Vagina (tissue), 2 donors: ENCODE measurements at regions not wholly inside any gene's neighbourhood (a gene's known extent, or its start where the extent isn't known, plus 50 kb on each side); places are given as distances from the start of the nearest gene placed in this dataset.

Source experiments
- DNase-seq, 2 donors: peaks; one replicate each; pipeline ENCODE4 v3.0.0-alpha.2; 2017; ENCODE audit errors: extremely low spot score in 2 of 2
- H3K27ac ChIP-seq: fragments of 200-600 bp; sonication (generic); one replicate; pipeline ENCODE4 v1.5.1; 2019
- H3K27me3 ChIP-seq: fragments of 200-600 bp; sonication (generic); one replicate; pipeline ENCODE4 v1.5.1; 2019
- H3K36me3 ChIP-seq, 2 donors: fragments of 200-600 bp; sonication (generic); one replicate each; pipeline ENCODE4 v1.5.1; 2017 to 2019
- H3K4me1 ChIP-seq: fragments of 200-600 bp; sonication (generic); one replicate; pipeline ENCODE4 v1.5.1; 2019
- H3K4me3 ChIP-seq, 2 donors: fragments of 200-600 bp; sonication (generic); 1 replicate in 1 of 2; 2 replicates in 1 of 2; pipeline ENCODE4 v1.5.1; 2016 to 2019
- H3K9me3 ChIP-seq: fragments of 200-600 bp; sonication (generic); one replicate; pipeline ENCODE4 v1.5.1; 2019
- CTCF ChIP-seq, 3 experiments: fragments of 450-650 bp in 2 of 3; fragments of 200-600 bp in 1 of 3; sonication (generic) in 1 of 3; IDR thresholded peaks; one replicate each; pipeline ENCODE4 v1.5.1; 2017 to 2019; ENCODE audit warnings: antibody characterized with exemption in 3 of 3, mild to moderate bottlenecking in 2 of 3, moderate library complexity in 2 of 3
- POLR2A ChIP-seq, 2 donors: fragments of 450-650 bp; IDR thresholded peaks; one replicate each; pipeline ENCODE4 v1.6.1; 2017; ENCODE audit warnings: antibody characterized with exemption in 2 of 2, mild to moderate bottlenecking in 2 of 2, moderate library complexity in 2 of 2
- POLR2AphosphoS5 ChIP-seq, 2 donors: sonication (generic); formaldehyde crosslinking; IDR thresholded peaks; one replicate each; pipeline ENCODE4 v1.9.0; 2017; ENCODE audit warnings: antibody characterized with exemption in 2 of 2, mild to moderate bottlenecking in 2 of 2, low read depth in 1 of 2; ENCODE audit not compliant: insufficient read depth in 1 of 2
- intact Hi-C: fragments of 100-400 bp; cut with DNase I; formaldehyde crosslinking; loops from one replicate; pipeline ENCODE4 v1.15.1; 2023

- Histone ChIP-seq H3K4me3 (no peak overlapping the region), H3K4me1 (no peaks in the 10 kb centered on the region), H3K9me3 (no peaks in the 10 kb centered on the region), H3K27ac (no peak overlapping the region), H3K27me3 (no peaks in the 10 kb centered on the region), H3K36me3 (no peaks in the 10 kb centered on the region)
- no peak for DNase-seq
- intact Hi-C loops: no loop called here
- TF ChIP-seq CTCF (IDR thresholded peaks at IDR 0.05) (no peak), POLR2A (IDR thresholded peaks at IDR 0.05) (no peak), POLR2AphosphoS5 (IDR thresholded peaks at IDR 0.05; ENCODE audit: insufficient read depth in 1 of 2, low read depth in 1 of 2) (no peak)
Measured at GRCh38 chr3:21902956-21903355, 151.9 kb upstream of the ZNF385D start.

- TF ChIP-seq POLR2AphosphoS5 (IDR thresholded peaks at IDR 0.05; ENCODE audit: insufficient read depth in 1 of 2, low read depth in 1 of 2): no peak
- no peak for TF ChIP-seq POLR2A (IDR thresholded peaks at IDR 0.05)
- TF ChIP-seq CTCF (IDR thresholded peaks at IDR 0.05): no peak
- no peak overlapping the region for H3K27ac ChIP-seq
- H3K4me1 ChIP-seq: no peaks in the 10 kb centered on the region
- H3K27me3 ChIP-seq: no peaks in the 10 kb centered on the region
- H3K9me3 ChIP-seq: no peaks in the 10 kb centered on the region
- intact Hi-C loops: no loop called here
- no peak for DNase-seq
- no peak overlapping the region for H3K4me3 ChIP-seq
- no peaks in the 10 kb centered on the region for H3K36me3 ChIP-seq
Measured at GRCh38 chr3:21909096-21909495, 158.1 kb upstream of the ZNF385D start.

- no peaks in the 10 kb centered on the region for H3K36me3 ChIP-seq
- H3K27me3 ChIP-seq: no peaks in the 10 kb centered on the region
- no peak overlapping the region for H3K4me3 ChIP-seq
- intact Hi-C loops: no loop called here
- no peak for TF ChIP-seq CTCF (IDR thresholded peaks at IDR 0.05)
- no peak for TF ChIP-seq POLR2A (IDR thresholded peaks at IDR 0.05)
- TF ChIP-seq POLR2AphosphoS5 (IDR thresholded peaks at IDR 0.05; ENCODE audit: insufficient read depth in 1 of 2, low read depth in 1 of 2): no peak
- H3K9me3 ChIP-seq: no peaks in the 10 kb centered on the region
- H3K27ac ChIP-seq: no peak overlapping the region
- no peaks in the 10 kb centered on the region for H3K4me1 ChIP-seq
- no peak for DNase-seq
Measured at GRCh38 chr3:21912711-21913110, 161.7 kb upstream of the ZNF385D start.

GRCh38 chr3:21913791-21914190 lies 162.8 kb upstream of the ZNF385D start:
- no peaks in the 10 kb centered on the region for H3K9me3 ChIP-seq
- H3K27ac ChIP-seq: no peak overlapping the region
- no peak for DNase-seq
- no peaks in the 10 kb centered on the region for H3K4me1 ChIP-seq
- no peaks in the 10 kb centered on the region for H3K36me3 ChIP-seq
- intact Hi-C loops: no loop called here
- TF ChIP-seq CTCF (IDR thresholded peaks at IDR 0.05) (no peak), POLR2AphosphoS5 (IDR thresholded peaks at IDR 0.05; ENCODE audit: insufficient read depth in 1 of 2, low read depth in 1 of 2) (no peak), POLR2A (IDR thresholded peaks at IDR 0.05) (no peak)
- no peaks in the 10 kb centered on the region for H3K27me3 ChIP-seq
- no peak overlapping the region for H3K4me3 ChIP-seq

GRCh38 chr3:21914451-21914850 lies 163.4 kb upstream of the ZNF385D start:
- no peak overlapping the region for H3K27ac ChIP-seq
- intact Hi-C loops: no loop called here
- TF ChIP-seq POLR2AphosphoS5 (IDR thresholded peaks at IDR 0.05; ENCODE audit: insufficient read depth in 1 of 2, low read depth in 1 of 2) (no peak), CTCF (IDR thresholded peaks at IDR 0.05) (no peak), POLR2A (IDR thresholded peaks at IDR 0.05) (no peak)
- H3K27me3 ChIP-seq: no peaks in the 10 kb centered on the region
- H3K4me1 ChIP-seq: no peaks in the 10 kb centered on the region
- no peak overlapping the region for H3K4me3 ChIP-seq
- H3K36me3 ChIP-seq: no peaks in the 10 kb centered on the region
- no peak for DNase-seq
- H3K9me3 ChIP-seq: no peaks in the 10 kb centered on the region
